ENCODE measurements at regions not wholly inside any gene's neighbourhood (a gene's known extent, or its start where the extent isn't known, plus 50 kb on each side); places are given as distances from the start of the nearest gene placed in this dataset.
A peak's percentile ranks its signal among the peaks of the same experiment; 100 is the strongest.

DNA sequence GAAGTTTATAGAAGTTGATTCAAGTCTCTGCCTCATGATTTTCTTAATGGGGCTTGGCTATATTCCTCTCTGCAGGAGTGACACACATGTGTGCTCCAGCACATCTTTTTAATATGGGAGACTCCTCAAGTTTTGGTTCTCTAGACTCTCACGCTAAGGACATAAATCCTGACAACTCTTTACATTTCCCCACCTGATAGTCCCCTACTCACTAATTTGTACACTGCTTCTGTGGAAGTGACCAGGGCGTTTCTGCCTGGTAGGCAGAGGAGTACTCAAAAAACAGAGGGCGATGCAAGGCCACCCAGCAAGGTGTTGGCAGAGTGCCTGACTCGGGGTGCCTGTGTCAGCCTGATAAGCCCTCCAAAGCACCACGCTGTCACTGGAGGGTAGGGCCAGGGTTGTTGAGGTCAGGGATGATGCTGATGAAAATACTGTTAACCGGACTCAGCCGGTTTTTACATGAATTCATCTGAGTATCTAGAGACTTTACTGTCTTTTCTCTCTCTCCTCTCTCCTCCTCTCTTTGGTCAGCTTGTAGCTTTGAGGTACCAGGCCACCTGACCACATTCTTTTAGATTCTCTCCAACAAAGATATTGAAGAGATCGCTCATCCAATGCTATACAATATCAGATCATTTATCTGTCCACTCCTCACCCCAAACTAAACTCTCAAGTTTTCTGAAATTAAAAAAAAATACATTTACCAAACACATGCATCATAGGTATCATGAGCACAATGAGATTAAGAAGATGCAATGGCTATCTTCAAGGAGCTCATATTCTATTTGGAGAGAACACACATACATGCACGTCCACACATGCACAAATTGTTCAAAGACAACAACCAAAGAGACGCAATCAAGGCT, 205.2 kb downstream of the PIK3R1 start:
- Histone ChIP-seq H3K36me3 (no peaks in the 10 kb centered on the region), H3K4me3 (no peak overlapping the region), H3K27me3 (replicated peaks in 1 of 7) (no peaks in the 10 kb centered on the region), H3K27ac (peak overlapping the region; percentile 16 to 81 (median 67)), H3K9me3 (no peaks in the 10 kb centered on the region), H3K4me1 (peaks cover 0 to 50% (median 28%) of the 10 kb centered on the region in 6 donors)
- DNase-seq = peak; percentile 86
- intact Hi-C loops (cut with DNase I; ENCODE audit: low total_unique reads) = no loop called here
- WGBS, 5 donors = 58 to 77% (median 67%) methylated on average over 10 of the region's 10 CpGs
- TF ChIP-seq POLR2AphosphoS5 (IDR thresholded peaks at IDR 0.05) (peak in 2 of 3 donors; percentile 83 to 86), POLR2A (IDR thresholded peaks at IDR 0.05) (no peak)

DNA sequence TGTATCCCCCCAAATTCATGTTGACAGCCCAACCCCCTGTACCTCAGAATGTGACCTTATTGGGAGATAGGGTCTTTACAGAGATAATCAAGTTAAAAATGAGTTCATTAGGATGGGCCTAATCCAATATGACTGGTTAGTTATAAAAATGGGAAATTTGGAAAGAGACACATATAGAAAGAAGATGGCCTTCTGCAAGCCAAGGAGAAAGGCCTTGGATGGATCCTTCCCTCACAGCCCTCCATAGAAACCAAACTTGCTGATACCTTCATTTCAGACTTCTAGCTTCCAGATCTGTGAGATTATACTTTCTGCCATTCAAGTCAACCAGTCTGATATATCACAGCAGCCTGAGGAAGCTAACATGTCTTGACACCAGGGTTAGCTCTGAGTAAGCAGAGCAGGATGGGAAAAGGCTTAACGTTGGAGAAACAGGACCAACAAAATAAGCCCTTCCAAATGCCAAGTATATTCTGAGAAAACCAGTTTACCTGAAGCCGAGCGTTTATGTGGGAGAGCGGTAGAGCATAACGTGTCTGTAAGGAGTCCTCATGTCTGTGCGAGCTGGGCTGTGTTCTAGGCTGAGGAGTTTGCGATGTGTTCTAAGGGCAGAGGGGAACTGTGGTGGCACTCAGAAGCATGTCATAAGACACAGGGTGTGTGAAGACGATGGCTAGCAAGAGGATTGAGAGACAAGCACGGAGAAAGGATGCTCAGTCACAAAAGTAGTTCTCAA, 206.1 kb downstream of the PIK3R1 start:
- no peak for DNase-seq
- peaks cover 0 to 50% (median 28%) of the 10 kb centered on the region in 6 donors for H3K4me1 ChIP-seq
- WGBS, 5 donors = 94 to 96% (median 94%) methylated on average over 9 of the region's 9 CpGs
- H3K9me3 ChIP-seq = no peaks in the 10 kb centered on the region
- TF ChIP-seq POLR2AphosphoS5 (IDR thresholded peaks at IDR 0.05) = no peak
- TF ChIP-seq POLR2A (IDR thresholded peaks at IDR 0.05) = no peak
- TF ChIP-seq, protein P1, sequence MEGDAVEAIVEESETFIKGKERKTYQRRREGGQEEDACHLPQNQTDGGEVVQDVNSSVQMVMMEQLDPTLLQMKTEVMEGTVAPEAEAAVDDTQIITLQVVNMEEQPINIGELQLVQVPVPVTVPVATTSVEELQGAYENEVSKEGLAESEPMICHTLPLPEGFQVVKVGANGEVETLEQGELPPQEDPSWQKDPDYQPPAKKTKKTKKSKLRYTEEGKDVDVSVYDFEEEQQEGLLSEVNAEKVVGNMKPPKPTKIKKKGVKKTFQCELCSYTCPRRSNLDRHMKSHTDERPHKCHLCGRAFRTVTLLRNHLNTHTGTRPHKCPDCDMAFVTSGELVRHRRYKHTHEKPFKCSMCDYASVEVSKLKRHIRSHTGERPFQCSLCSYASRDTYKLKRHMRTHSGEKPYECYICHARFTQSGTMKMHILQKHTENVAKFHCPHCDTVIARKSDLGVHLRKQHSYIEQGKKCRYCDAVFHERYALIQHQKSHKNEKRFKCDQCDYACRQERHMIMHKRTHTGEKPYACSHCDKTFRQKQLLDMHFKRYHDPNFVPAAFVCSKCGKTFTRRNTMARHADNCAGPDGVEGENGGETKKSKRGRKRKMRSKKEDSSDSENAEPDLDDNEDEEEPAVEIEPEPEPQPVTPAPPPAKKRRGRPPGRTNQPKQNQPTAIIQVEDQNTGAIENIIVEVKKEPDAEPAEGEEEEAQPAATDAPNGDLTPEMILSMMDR (IDR thresholded peaks at IDR 0.05 in 8 of 11, conservative IDR thresholded peaks at IDR 0.05 in 3 of 11) = no peak
- no peaks in the 10 kb centered on the region for H3K36me3 ChIP-seq
- no peaks in the 10 kb centered on the region for H3K27me3 ChIP-seq (replicated peaks in 1 of 7)
- no peak overlapping the region for H3K4me3 ChIP-seq
- intact Hi-C loops (cut with DNase I; ENCODE audit: low total_unique reads) = no loop called here
- H3K27ac ChIP-seq = peak overlapping the region; percentile 1 to 81 (median 62)

DNA sequence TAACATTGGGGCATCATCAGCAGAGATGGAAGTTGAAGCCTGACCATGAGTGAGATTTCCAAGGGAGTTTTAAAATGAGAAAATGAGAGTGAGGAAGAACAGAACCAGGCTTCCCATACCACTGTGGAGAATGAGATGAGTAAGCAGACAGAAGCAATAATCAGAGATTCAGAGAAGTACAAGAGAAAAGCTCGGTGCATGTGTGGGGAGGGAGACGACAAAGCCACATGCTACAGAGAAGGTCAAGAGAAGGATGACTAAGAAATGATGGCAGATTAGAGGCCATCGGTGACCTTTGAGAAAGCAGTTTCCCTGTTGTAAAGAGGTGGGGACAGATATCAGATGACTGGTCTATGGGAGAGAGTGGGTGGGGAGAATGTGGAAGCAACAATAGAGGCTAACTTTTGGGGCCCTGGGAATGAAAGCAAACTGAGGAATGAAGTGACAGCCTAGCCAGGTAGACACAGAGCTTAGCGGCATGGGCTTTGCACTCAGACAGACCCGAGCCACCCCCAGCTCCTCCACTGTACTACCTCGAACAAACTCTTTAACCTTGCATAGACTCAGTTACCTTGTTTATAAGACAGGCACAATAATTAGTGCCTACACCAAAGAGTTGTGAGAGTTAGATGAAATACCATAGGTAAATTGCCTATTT, 207.7 kb downstream of the PIK3R1 start:
- Histone ChIP-seq H3K27ac (peak overlapping the region in 1 of 8 donors; percentile 8), H3K4me3 (no peak overlapping the region), H3K9me3 (no peaks in the 10 kb centered on the region), H3K4me1 (peaks cover 0 to 47% (median 28%) of the 10 kb centered on the region in 6 donors), H3K27me3 (replicated peaks in 1 of 7) (no peaks in the 10 kb centered on the region), H3K36me3 (no peaks in the 10 kb centered on the region)
- DNase-seq = no peak
- TF ChIP-seq, protein P1 (IDR thresholded peaks at IDR 0.05 in 8 of 11, conservative IDR thresholded peaks at IDR 0.05 in 3 of 11) = no peak
- TF ChIP-seq POLR2AphosphoS5 (IDR thresholded peaks at IDR 0.05) (no peak), POLR2A (IDR thresholded peaks at IDR 0.05) (no peak)
- WGBS, 5 donors = 78 to 88% (median 80%) methylated on average over 6 of the region's 6 CpGs
- intact Hi-C loops (cut with DNase I; ENCODE audit: low total_unique reads) = no loop called here

- Histone ChIP-seq H3K36me3 (no peaks in the 10 kb centered on the region), H3K4me3 (no peak overlapping the region), H3K4me1 (peaks cover 0 to 30% (median 20%) of the 10 kb centered on the region in 6 donors), H3K9me3 (no peaks in the 10 kb centered on the region), H3K27me3 (replicated peaks in 1 of 7) (no peaks in the 10 kb centered on the region), H3K27ac (peak overlapping the region in 7 of 8 donors; percentile 42 to 75 (median 63))
- intact Hi-C loops (cut with DNase I; ENCODE audit: low total_unique reads) = no loop called here
- DNase-seq = no peak
- WGBS, 5 donors = 59 to 64% (median 64%) methylated on average over 6 of the region's 6 CpGs
- no peak for TF ChIP-seq POLR2A (IDR thresholded peaks at IDR 0.05)
- TF ChIP-seq, protein P1 (IDR thresholded peaks at IDR 0.05 in 8 of 11, conservative IDR thresholded peaks at IDR 0.05 in 3 of 11) = no peak
- no peak for TF ChIP-seq POLR2AphosphoS5 (IDR thresholded peaks at IDR 0.05)
Observed at GRCh38 chr5:68424799-68425537, 209.4 kb downstream of the PIK3R1 start.
